Dendritic cell treated with granulocyte-macrophage colony-stimulating factor and Interleukin-4, amounts not matched to agents 40 ng/mL and 50 ng/mL, for 4 days (primary cell): ENCODE measurements at regions not wholly inside any gene's neighbourhood (a gene's known extent, or its start where the extent isn't known, plus 50 kb on each side); places are given as distances from the start of the nearest gene placed in this dataset.

Experiments
- H3K27ac Mint-ChIP-seq: one replicate; pipeline ENCODE4 v1.8.0; 2022; ENCODE audit warnings: mild to moderate bottlenecking, mixed read lengths
- H3K27me3 Mint-ChIP-seq: one replicate; pipeline ENCODE4 v1.8.0; 2022; ENCODE audit warnings: mild to moderate bottlenecking, mixed read lengths
- H3K36me3 Mint-ChIP-seq: one replicate; pipeline ENCODE4 v1.8.0; 2022; ENCODE audit warnings: low read depth, mixed read lengths
- H3K4me1 Mint-ChIP-seq: one replicate; pipeline ENCODE4 v1.8.0; 2022; ENCODE audit warnings: low read depth, mixed read lengths
- H3K4me3 Mint-ChIP-seq: one replicate; pipeline ENCODE4 v1.8.0; 2022; ENCODE audit warnings: mild to moderate bottlenecking, moderate library complexity, mixed read lengths
- H3K9me3 Mint-ChIP-seq: one replicate; pipeline ENCODE4 v1.8.0; 2022; ENCODE audit warnings: mixed read lengths
- intact Hi-C: fragments of 100-400 bp; cut with micrococcal nuclease; formaldehyde crosslinking; loops from one replicate; pipeline ENCODE4 v1.15.0; 2022

DNA sequence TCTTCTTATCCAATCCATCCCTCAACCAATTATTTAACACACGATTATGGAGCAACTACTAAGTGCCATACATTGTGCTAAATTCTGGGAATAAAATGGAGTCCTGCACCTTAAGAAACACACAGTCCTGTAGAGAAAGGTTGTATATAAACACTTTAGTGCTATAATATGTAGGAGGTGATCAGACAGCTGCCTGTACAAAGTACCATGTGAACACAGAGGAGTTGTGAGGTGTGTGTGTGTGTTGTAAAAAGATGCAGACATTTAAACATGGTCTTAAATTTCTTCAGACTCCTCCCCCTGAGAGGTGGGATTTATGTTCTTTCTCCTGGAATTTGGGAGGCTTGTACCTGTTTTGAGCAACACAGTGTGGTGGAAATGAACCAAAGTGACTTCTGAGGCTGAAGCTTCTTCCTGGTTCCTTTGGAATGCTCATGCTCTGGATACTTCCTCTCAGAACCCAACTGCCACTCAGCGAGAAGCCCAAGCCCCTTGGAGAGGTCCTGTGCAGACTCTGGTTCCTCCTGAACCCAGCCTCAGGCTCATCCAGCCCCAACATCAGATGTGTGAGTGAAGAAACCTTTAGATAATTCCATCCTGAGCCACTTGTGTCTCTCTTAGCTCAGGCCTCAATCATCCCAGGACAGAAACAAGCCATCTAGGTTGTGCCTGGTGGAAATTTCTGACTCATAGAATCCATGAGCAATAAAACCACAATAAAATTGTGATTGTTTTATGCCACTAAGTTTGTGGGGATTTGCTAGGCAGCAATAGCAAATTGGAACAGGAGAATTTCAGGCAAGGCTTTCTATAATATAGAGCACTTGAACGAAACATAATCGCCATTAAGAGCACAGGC, 161.2 kb upstream of the FAM3C start:
- H3K9me3 Mint-ChIP-seq: no peaks in the 10 kb centered on the region
- no peak overlapping the region for H3K4me3 Mint-ChIP-seq
- intact Hi-C loops: no loop called here
- H3K36me3 Mint-ChIP-seq: no peaks in the 10 kb centered on the region
- no peaks in the 10 kb centered on the region for H3K27me3 Mint-ChIP-seq
- H3K4me1 Mint-ChIP-seq: no peaks in the 10 kb centered on the region
- no peak overlapping the region for H3K27ac Mint-ChIP-seq

DNA sequence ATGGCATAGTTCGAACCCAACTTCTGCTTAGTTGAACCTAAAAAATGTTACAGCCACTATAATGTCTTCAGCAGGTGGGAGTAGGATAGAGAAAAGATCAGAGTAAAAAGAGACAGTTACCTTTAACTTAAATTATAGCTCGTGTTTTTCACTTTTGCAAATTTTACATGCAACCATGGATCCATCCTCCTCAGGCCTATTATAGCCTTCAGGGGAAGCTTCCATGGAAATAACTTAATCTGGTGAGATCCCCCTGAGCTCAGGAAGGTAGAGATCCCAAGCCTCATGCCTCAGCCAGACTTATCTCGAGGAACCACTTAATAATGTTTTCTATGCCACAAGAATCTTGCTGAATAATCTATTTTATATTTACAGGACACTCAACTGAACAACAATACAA, 159.4 kb upstream of the FAM3C start:
- Mint-ChIP-seq H3K4me3 (no peak overlapping the region), H3K4me1 (no peaks in the 10 kb centered on the region), H3K27me3 (no peaks in the 10 kb centered on the region), H3K9me3 (no peaks in the 10 kb centered on the region), H3K36me3 (no peaks in the 10 kb centered on the region), H3K27ac (no peak overlapping the region)
- intact Hi-C loops: no loop called here

- intact Hi-C loops: loop anchor here (1.0 kb wide), 1 partner anchor 180 kb away; no protein-coding TSS in a partner anchor
- Mint-ChIP-seq H3K27me3 (no peaks in the 10 kb centered on the region), H3K4me3 (no peak overlapping the region), H3K27ac (no peak overlapping the region), H3K4me1 (no peaks in the 10 kb centered on the region), H3K9me3 (no peaks in the 10 kb centered on the region), H3K36me3 (no peaks in the 10 kb centered on the region)
These were observed 151.5 kb upstream of the FAM3C start for GRCh38 chr7:121547544-121548092.

- Mint-ChIP-seq H3K4me1 (no peaks in the 10 kb centered on the region), H3K4me3 (no peak overlapping the region), H3K27ac (no peak overlapping the region), H3K27me3 (no peaks in the 10 kb centered on the region), H3K9me3 (no peaks in the 10 kb centered on the region), H3K36me3 (no peaks in the 10 kb centered on the region)
- intact Hi-C loops: loop anchor here (1.0 kb wide), 1 partner anchor 180 kb away; no protein-coding TSS in a partner anchor
These were observed 150.8 kb upstream of the FAM3C start for GRCh38 chr7:121546632-121547543.

DNA sequence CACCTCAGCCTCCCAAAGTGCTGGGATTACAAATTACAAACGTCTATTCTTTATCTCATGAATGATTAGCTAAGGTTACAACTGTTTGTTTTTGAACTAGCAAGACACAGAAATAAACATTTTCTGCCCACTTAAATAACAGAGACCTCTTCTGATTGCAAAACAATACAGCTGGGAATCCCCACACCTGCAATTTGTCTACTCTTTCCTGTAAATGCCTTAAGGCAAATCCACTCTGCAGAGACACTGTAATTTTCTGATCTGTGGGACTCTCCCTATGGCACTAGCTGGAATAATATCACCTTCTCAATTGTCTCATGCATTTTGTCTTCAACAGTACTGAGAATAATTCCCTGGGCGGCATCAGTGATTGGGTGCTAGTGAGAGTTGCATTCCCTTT, 149.3 kb upstream of the FAM3C start:
- Mint-ChIP-seq H3K27me3 (no peaks in the 10 kb centered on the region), H3K9me3 (no peaks in the 10 kb centered on the region), H3K27ac (no peak overlapping the region), H3K36me3 (no peaks in the 10 kb centered on the region), H3K4me1 (no peaks in the 10 kb centered on the region), H3K4me3 (no peak overlapping the region)
- intact Hi-C loops: no loop called here

- intact Hi-C loops: no loop called here
- H3K27ac Mint-ChIP-seq: no peak overlapping the region
- H3K4me3 Mint-ChIP-seq: no peak overlapping the region
- H3K9me3 Mint-ChIP-seq: no peaks in the 10 kb centered on the region
- H3K27me3 Mint-ChIP-seq: no peaks in the 10 kb centered on the region
- no peaks in the 10 kb centered on the region for H3K4me1 Mint-ChIP-seq
- no peaks in the 10 kb centered on the region for H3K36me3 Mint-ChIP-seq
These were observed 148.6 kb upstream of the FAM3C start for GRCh38 chr7:121544726-121545125.

GRCh38 chr7:121544238-121544637, 148.1 kb upstream of the FAM3C start:
- no peaks in the 10 kb centered on the region for H3K27me3 Mint-ChIP-seq
- no peak overlapping the region for H3K4me3 Mint-ChIP-seq
- H3K9me3 Mint-ChIP-seq: no peaks in the 10 kb centered on the region
- no peaks in the 10 kb centered on the region for H3K36me3 Mint-ChIP-seq
- no peaks in the 10 kb centered on the region for H3K4me1 Mint-ChIP-seq
- intact Hi-C loops: no loop called here
- H3K27ac Mint-ChIP-seq: no peak overlapping the region

GRCh38 chr7:121541457-121541856, 145.3 kb upstream of the FAM3C start:
- H3K9me3 Mint-ChIP-seq: no peaks in the 10 kb centered on the region
- no peaks in the 10 kb centered on the region for H3K36me3 Mint-ChIP-seq
- intact Hi-C loops: no loop called here
- H3K4me3 Mint-ChIP-seq: no peak overlapping the region
- H3K27ac Mint-ChIP-seq: no peak overlapping the region
- no peaks in the 10 kb centered on the region for H3K27me3 Mint-ChIP-seq
- H3K4me1 Mint-ChIP-seq: no peaks in the 10 kb centered on the region

- Mint-ChIP-seq H3K4me1 (no peaks in the 10 kb centered on the region), H3K4me3 (no peak overlapping the region), H3K9me3 (no peaks in the 10 kb centered on the region), H3K36me3 (no peaks in the 10 kb centered on the region), H3K27ac (no peak overlapping the region), H3K27me3 (no peaks in the 10 kb centered on the region)
- intact Hi-C loops: no loop called here
These were observed 144.0 kb upstream of the FAM3C start for GRCh38 chr7:121540138-121540537.

- no peaks in the 10 kb centered on the region for H3K27me3 Mint-ChIP-seq
- H3K4me1 Mint-ChIP-seq: no peaks in the 10 kb centered on the region
- H3K4me3 Mint-ChIP-seq: no peak overlapping the region
- H3K36me3 Mint-ChIP-seq: no peaks in the 10 kb centered on the region
- H3K9me3 Mint-ChIP-seq: no peaks in the 10 kb centered on the region
- intact Hi-C loops: no loop called here
- H3K27ac Mint-ChIP-seq: no peak overlapping the region
These were observed 140.9 kb upstream of the FAM3C start for GRCh38 chr7:121537031-121537430.

- H3K4me1 Mint-ChIP-seq: no peaks in the 10 kb centered on the region
- H3K27me3 Mint-ChIP-seq: peaks cover 1% of the 10 kb centered on the region
- H3K27ac Mint-ChIP-seq: no peak overlapping the region
- no peak overlapping the region for H3K4me3 Mint-ChIP-seq
- no peaks in the 10 kb centered on the region for H3K36me3 Mint-ChIP-seq
- intact Hi-C loops: no loop called here
- no peaks in the 10 kb centered on the region for H3K9me3 Mint-ChIP-seq
These were observed 135.3 kb upstream of the FAM3C start for GRCh38 chr7:121531175-121532070.

DNA sequence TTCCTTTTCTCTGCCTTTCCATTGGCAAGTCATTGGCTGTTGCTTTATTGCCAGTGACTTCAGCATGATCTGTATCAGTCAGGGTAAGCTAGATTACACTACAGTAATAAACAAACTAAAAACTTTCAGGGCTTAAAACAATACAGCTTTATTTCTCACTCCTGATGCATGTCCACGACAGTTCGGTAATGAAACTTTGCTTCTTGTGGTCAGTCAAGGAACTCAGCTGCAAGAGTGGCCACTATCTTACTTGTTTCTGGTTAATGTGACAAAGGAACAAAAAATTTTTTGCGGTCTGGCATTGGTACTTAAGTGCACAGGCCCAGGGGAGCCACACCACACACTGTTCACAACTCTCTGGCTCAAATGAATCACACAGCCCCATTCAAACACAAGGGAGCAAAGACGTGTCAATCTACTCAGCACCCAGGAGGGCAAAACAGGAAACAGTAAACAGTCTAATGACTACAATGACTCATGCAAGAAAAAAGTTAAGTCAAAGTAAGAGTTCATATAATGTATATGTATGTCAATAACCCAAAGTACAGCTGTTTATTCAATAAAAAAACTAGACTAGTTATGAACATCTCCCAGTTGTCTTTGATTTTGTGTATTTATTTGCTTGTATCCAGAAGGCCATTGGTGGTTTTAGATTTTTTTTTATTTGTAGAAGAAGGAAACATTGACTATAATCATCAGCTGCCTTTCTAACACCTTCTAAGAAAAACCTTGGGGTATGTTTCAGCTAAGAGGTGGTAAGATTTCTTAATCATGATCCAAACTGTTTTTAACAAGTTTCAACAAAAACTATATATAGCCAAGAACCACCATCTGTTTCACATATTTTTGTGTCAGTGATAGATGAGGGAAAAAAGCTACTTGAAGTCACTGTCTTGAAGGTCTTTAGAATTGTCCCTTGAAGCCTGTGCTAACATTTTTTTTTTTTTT, 134.4 kb upstream of the FAM3C start:
- Mint-ChIP-seq H3K9me3 (no peaks in the 10 kb centered on the region), H3K4me1 (no peaks in the 10 kb centered on the region), H3K36me3 (no peaks in the 10 kb centered on the region), H3K27me3 (peaks cover 1% of the 10 kb centered on the region), H3K4me3 (no peak overlapping the region), H3K27ac (no peak overlapping the region)
- intact Hi-C loops: no loop called here
